ENCODE measurements at regions not wholly inside any gene's neighbourhood (a gene's known extent, or its start where the extent isn't known, plus 50 kb on each side); places are given as distances from the start of the nearest gene placed in this dataset.
"Not testable (repeated sequence)": the region's sequence is repeated elsewhere in the genome, so short reads cannot be mapped to it uniquely, and the experiment has no call there.

DNA sequence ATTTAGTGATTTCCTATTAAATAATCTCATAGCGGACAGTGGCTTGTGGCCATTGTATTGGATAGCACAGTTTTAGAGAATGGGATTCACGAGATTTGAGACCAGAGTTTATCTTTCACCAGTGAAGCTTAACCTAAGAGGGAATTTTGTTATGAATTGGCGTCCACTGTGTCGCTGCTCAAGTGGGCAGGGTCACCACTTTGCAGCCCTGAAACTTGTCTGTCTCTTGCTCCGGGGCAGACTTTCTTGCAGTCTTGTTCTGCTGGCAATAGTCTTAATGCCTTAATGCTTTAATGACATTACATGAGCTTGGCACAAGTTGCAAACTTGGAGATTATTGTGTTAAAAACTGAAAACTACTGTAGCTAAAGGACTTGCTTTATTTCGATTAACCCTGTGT is 72.8 kb upstream of the PPM1H start:
- H3K36me3 ChIP-seq = no peaks in the 10 kb centered on the region
- intact Hi-C loops (cut with DNase I) = no loop called here
- no peaks in the 10 kb centered on the region for H3K4me1 ChIP-seq
- H3K9me3 ChIP-seq = no peaks in the 10 kb centered on the region
- no peak for TF ChIP-seq EP300 (IDR thresholded peaks at IDR 0.05)
- TF ChIP-seq POLR2AphosphoS5 (IDR thresholded peaks at IDR 0.05) = no peak
- no peak for TF ChIP-seq POLR2A (IDR thresholded peaks at IDR 0.05)
- TF ChIP-seq, protein P1, sequence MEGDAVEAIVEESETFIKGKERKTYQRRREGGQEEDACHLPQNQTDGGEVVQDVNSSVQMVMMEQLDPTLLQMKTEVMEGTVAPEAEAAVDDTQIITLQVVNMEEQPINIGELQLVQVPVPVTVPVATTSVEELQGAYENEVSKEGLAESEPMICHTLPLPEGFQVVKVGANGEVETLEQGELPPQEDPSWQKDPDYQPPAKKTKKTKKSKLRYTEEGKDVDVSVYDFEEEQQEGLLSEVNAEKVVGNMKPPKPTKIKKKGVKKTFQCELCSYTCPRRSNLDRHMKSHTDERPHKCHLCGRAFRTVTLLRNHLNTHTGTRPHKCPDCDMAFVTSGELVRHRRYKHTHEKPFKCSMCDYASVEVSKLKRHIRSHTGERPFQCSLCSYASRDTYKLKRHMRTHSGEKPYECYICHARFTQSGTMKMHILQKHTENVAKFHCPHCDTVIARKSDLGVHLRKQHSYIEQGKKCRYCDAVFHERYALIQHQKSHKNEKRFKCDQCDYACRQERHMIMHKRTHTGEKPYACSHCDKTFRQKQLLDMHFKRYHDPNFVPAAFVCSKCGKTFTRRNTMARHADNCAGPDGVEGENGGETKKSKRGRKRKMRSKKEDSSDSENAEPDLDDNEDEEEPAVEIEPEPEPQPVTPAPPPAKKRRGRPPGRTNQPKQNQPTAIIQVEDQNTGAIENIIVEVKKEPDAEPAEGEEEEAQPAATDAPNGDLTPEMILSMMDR (IDR thresholded peaks at IDR 0.05) = no peak
- no peak overlapping the region for H3K4me3 ChIP-seq
- H3K27ac ChIP-seq = no peak overlapping the region
- no peak for DNase-seq
- no peaks in the 10 kb centered on the region for H3K27me3 ChIP-seq
- 80 to 86% methylated on average over 6 of the region's 6 CpGs for WGBS, 2 donors

DNA sequence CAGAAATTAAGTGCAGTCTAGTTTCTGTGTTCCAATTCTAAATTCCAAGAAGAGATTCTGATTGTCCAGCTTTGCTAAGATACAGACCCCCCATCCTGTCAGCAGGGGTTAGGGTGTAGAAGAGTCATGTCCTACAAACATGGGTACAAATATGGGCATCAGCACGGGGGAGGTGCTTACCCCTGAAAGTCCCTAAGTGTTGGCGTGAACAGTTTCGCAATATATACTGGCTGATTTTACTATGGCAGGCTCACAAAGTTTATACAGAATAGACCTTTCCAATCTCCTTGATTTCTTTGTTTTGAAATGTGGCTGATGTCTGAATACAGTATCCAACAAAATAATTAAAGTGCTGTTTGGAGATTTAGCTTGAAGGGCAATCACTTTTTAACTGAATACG is 71.6 kb upstream of the PPM1H start:
- Histone ChIP-seq H3K9me3 (no peaks in the 10 kb centered on the region), H3K4me3 (no peak overlapping the region), H3K36me3 (no peaks in the 10 kb centered on the region), H3K27me3 (no peaks in the 10 kb centered on the region), H3K4me1 (no peaks in the 10 kb centered on the region), H3K27ac (no peak overlapping the region)
- WGBS, 2 donors = 78 to 82% methylated on average over 4 of the region's 4 CpGs
- no peak for DNase-seq
- intact Hi-C loops (cut with DNase I) = no loop called here
- TF ChIP-seq, protein P1 (IDR thresholded peaks at IDR 0.05) = no peak
- TF ChIP-seq POLR2AphosphoS5 (IDR thresholded peaks at IDR 0.05) = no peak
- TF ChIP-seq EP300 (IDR thresholded peaks at IDR 0.05) = no peak
- TF ChIP-seq POLR2A (IDR thresholded peaks at IDR 0.05) = no peak

DNA sequence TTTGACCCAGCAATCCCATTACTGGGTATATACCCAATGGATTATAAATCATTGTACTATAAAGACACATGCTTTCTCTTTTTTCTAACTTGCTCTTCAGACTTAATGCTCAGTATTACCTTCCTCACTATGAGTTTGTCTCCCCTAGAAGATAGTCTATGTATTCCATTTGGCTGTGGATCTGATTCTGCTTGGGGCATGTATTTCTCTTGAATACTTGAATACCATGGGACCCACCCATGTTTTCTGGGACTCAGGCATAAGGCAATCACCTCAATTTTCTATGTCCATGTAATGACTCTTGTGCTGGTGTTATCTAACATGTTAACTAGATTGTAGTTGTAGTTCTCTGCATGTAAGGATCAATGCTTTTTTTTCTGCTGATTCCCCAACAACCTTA is 70.4 kb upstream of the PPM1H start:
- TF ChIP-seq POLR2A (IDR thresholded peaks at IDR 0.05) = no peak
- TF ChIP-seq, protein P1 (IDR thresholded peaks at IDR 0.05) = no peak
- TF ChIP-seq EP300 (IDR thresholded peaks at IDR 0.05) = no peak
- no peak for TF ChIP-seq POLR2AphosphoS5 (IDR thresholded peaks at IDR 0.05)
- intact Hi-C loops (cut with DNase I) = no loop called here
- DNase-seq = no peak
- Histone ChIP-seq H3K4me1 (no peaks in the 10 kb centered on the region), H3K4me3 (no peak overlapping the region), H3K27ac (no peak overlapping the region), H3K9me3 (no peaks in the 10 kb centered on the region), H3K27me3 (no peaks in the 10 kb centered on the region), H3K36me3 (no peaks in the 10 kb centered on the region)

DNA sequence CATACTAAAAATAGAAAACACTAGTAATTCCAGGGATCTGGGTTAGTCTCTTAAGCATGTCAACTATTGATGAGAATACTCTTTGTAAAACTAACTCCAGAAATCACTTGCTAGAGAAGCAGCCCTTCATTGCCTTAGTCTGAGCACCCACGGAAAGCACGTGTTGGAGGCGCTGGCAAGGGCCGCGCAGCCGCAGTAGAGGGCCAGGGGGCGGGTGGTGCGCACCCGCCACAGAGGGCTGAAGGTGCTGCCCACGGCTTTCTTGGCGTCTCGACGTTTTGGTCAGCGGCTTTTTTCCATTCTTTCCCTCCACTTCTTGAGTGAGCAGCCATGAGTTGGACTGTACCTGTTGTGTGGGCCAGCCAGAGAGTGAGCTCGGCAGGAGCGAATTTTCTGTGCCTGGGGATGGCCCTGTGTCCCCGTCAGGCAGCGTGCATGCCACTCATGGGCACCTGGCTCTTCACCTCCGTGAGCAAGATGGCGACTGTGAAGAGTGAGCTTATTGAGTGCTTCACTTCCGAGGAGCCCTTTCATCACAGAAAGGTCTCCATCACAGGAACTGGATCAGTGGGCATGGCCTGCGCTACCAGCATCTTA is 68.4 kb upstream of the PPM1H start:
- WGBS, 2 donors = 94 to 97% methylated on average over 22 of the region's 22 CpGs
- Histone ChIP-seq H3K36me3 (no peaks in the 10 kb centered on the region), H3K27ac (no peak overlapping the region), H3K4me3 (no peak overlapping the region), H3K4me1 (no peaks in the 10 kb centered on the region), H3K9me3 (no peaks in the 10 kb centered on the region), H3K27me3 (no peaks in the 10 kb centered on the region)
- TF ChIP-seq POLR2AphosphoS5 (IDR thresholded peaks at IDR 0.05) (no peak), POLR2A (IDR thresholded peaks at IDR 0.05) (no peak), EP300 (IDR thresholded peaks at IDR 0.05) (no peak)
- TF ChIP-seq, protein P1 (IDR thresholded peaks at IDR 0.05) = no peak
- DNase-seq = no peak
- intact Hi-C loops (cut with DNase I) = no loop called here

DNA sequence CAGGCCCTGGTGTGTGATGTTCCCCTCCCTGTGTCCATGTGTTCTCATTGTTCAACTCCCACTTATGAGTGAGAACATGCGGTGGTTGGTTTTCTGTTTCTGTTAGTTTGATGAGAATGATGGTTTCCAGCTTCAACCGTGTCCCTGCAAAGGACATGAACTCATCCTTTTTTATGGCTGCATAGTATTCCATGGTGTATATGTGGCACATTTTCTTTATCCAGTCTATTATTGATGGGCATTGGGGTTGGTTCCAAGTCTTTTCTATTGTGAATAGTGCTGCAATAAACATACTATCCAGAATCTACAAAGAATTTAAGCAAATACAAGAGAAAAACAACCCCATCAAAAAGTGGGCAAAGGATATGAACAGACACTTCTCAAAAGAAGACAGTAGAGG is 67.1 kb upstream of the PPM1H start:
- H3K27me3 ChIP-seq; H3K9me3 ChIP-seq; H3K4me1 ChIP-seq; DNase-seq; H3K36me3 ChIP-seq; H3K4me3 ChIP-seq; H3K27ac ChIP-seq; intact Hi-C loops (cut with DNase I): not testable (repeated sequence)
- WGBS, 2 donors = 47 to 96% methylated on average over 2 of the region's 2 CpGs
